Cardiac muscle cell (in vitro differentiated cells and primary cell): ENCODE measurements at regions not wholly inside any gene's neighbourhood (a gene's known extent, or its start where the extent isn't known, plus 50 kb on each side); places are given as distances from the start of the nearest gene placed in this dataset.

ENCODE experiments used
- DNase-seq, 2 donors: peaks; one replicate each; pipeline versions ENCODE4 v3.0.0 to v3.0.0-alpha.2; 2010 to 2017; ENCODE audit warnings: low read depth in 1 of 2, low spot score in 1 of 2
- H3K27ac ChIP-seq: fragments of 200-600 bp; sonication (generic); 2 replicates; pipeline ENCODE4 v1.5.1; 2016
- H3K27me3 ChIP-seq: fragments of 200-600 bp; sonication (generic); 2 replicates; pipeline ENCODE4 v1.6.0; 2016; ENCODE audit warnings: control low read depth
- H3K36me3 ChIP-seq: fragments of 200-600 bp; sonication (generic); 2 replicates; pipeline ENCODE4 v1.5.1; 2016; ENCODE audit warnings: control low read depth
- H3K4me1 ChIP-seq: fragments of 200-600 bp; sonication (generic); 2 replicates; pipeline ENCODE4 v1.8.1; 2017; ENCODE audit warnings: low read depth, mild to moderate bottlenecking, mixed run types
- H3K4me3 ChIP-seq: fragments of 200-600 bp; sonication (generic); 2 replicates; pipeline ENCODE4 v1.5.1; 2016; ENCODE audit warnings: mild to moderate bottlenecking
- H3K9me3 ChIP-seq: fragments of 200-600 bp; sonication (generic); 2 replicates; pipeline ENCODE4 v1.5.1; 2017; ENCODE audit warnings: low read depth, mild to moderate bottlenecking, control low read depth
- TF ChIP-seq, protein P1 (sequence below): IDR thresholded peaks from 2 replicates; pipeline ENCODE4 v1.5.1; 2012; ENCODE audit warnings: low read depth, mild to moderate bottlenecking, low read length

- TF ChIP-seq, protein P1, sequence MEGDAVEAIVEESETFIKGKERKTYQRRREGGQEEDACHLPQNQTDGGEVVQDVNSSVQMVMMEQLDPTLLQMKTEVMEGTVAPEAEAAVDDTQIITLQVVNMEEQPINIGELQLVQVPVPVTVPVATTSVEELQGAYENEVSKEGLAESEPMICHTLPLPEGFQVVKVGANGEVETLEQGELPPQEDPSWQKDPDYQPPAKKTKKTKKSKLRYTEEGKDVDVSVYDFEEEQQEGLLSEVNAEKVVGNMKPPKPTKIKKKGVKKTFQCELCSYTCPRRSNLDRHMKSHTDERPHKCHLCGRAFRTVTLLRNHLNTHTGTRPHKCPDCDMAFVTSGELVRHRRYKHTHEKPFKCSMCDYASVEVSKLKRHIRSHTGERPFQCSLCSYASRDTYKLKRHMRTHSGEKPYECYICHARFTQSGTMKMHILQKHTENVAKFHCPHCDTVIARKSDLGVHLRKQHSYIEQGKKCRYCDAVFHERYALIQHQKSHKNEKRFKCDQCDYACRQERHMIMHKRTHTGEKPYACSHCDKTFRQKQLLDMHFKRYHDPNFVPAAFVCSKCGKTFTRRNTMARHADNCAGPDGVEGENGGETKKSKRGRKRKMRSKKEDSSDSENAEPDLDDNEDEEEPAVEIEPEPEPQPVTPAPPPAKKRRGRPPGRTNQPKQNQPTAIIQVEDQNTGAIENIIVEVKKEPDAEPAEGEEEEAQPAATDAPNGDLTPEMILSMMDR, result no peak
- Histone ChIP-seq H3K4me1 (peaks cover 3% of the 10 kb centered on the region), H3K4me3 (no peak overlapping the region), H3K36me3 (no peaks in the 10 kb centered on the region), H3K9me3 (no peaks in the 10 kb centered on the region), H3K27ac (no peak overlapping the region), H3K27me3 (no peaks in the 10 kb centered on the region)
- DNase-seq, result no peak
These were observed 380.3 kb upstream of the SPHKAP start for GRCh38 chr2:228561816-228562215.

DNA sequence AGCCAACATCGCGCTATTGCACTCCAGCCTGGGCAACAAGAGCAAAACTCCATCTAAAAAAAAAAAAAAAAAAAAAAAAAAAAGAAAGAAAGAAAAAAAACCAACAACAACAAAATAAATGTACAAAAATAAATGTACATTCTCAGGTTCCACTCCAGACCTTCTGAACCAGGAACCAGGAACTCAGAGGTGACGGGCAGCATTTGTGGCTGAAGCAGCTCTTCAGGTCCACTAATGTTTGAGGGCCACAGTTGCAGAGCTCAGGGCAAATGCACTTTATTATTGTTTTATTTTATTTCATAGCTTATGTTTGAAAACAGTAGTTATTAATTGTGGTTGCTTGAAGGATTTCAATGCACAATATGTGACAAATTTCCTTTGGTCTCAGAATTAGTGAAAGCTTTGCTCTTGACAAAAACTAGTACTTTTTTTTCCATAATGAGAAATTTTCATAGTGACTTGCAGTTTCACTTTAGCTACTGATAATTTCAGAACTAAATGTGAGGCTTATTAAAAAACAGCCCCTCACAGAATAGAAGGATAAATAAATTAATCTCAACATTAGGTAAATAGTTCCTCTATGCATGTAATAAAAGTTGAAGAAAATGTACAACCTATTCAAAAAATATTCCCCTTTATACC, 378.4 kb upstream of the SPHKAP start:
- Histone ChIP-seq H3K4me1 (peaks cover 3% of the 10 kb centered on the region), H3K9me3 (no peaks in the 10 kb centered on the region), H3K27me3 (no peaks in the 10 kb centered on the region), H3K4me3 (no peak overlapping the region), H3K27ac (no peak overlapping the region), H3K36me3 (no peaks in the 10 kb centered on the region)
- no peak for DNase-seq
- TF ChIP-seq, protein P1, result no peak

DNA sequence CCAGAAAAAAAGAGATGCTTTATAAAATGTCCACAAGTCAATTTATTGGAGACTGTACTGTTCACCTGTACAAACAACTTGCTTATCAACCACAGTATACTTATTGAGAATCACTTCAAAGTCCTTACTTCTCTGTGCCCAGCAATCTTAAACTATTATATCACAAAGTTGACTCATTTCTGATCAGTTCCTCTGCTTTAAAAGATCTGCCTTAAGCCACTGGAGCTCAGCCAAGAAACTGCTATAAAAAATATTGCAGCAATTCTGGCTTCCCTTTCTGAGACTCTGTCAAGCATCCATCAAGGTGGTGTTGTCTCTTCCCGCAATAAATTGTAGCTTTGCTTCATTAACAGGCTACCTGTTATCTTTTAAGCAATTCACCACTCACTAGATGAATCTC, 375.2 kb upstream of the SPHKAP start:
- TF ChIP-seq, protein P1, result no peak
- no peak overlapping the region for H3K4me3 ChIP-seq
- no peaks in the 10 kb centered on the region for H3K4me1 ChIP-seq
- no peaks in the 10 kb centered on the region for H3K9me3 ChIP-seq
- no peaks in the 10 kb centered on the region for H3K27me3 ChIP-seq
- DNase-seq, result no peak
- no peak overlapping the region for H3K27ac ChIP-seq
- no peaks in the 10 kb centered on the region for H3K36me3 ChIP-seq

DNA sequence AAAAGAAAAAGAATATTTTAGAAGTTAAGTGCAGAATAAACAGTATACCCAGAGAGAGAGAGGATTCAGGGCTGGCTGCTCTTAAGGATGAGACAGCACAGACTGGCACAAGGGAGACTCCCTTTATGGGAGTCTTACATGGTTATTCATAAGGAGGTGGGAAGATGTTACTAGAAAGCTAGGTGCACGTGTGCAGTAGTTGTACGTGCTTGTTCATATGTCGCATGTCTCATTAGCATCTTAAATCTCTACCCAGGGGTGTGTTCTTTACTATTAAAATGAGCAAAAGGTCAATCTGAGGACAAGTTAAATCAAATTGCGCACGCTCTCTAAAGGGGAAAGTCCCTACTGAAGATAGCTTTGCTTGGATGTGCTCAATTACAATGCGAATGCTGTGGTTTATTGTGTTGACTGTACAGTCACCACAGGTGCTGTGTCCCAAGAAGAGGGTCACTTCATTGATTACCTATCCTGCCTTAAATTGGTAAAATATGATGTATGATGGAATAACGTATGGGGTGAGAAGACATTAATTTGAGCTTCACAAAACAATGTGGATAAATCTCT, 368.0 kb upstream of the SPHKAP start:
- Histone ChIP-seq H3K4me1 (peaks cover 12% of the 10 kb centered on the region), H3K36me3 (no peaks in the 10 kb centered on the region), H3K27ac (no peak overlapping the region), H3K4me3 (no peak overlapping the region), H3K9me3 (no peaks in the 10 kb centered on the region), H3K27me3 (no peaks in the 10 kb centered on the region)
- no peak for DNase-seq
- TF ChIP-seq, protein P1, result no peak

DNA sequence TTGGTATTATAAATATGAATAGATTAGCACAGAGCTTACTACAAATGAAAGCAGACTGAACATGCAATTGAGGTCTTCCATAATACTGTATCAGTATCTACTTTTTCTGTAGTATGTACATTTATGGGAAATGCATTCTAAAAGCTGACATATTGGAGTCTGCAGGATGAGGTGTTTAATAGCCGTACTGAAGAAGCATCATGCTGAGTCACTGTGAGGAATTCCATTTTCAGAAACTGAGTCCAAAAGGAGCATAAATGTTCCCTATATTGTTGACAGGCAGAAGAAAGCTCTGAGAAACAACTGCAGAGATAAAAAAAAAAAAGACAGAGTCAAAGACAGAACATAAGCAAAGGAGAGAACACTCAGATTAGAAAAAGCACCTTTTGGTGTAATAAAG, 366.7 kb upstream of the SPHKAP start:
- DNase-seq, result no peak
- Histone ChIP-seq H3K36me3 (no peaks in the 10 kb centered on the region), H3K4me1 (peaks cover 23% of the 10 kb centered on the region), H3K4me3 (no peak overlapping the region), H3K27ac (no peak overlapping the region), H3K27me3 (no peaks in the 10 kb centered on the region), H3K9me3 (no peaks in the 10 kb centered on the region)
- TF ChIP-seq, protein P1, result no peak
